HG03175 (cell line): ENCODE measurements at regions not wholly inside any gene's neighbourhood (a gene's known extent, or its start where the extent isn't known, plus 50 kb on each side); places are given as distances from the start of the nearest gene placed in this dataset.

Experiments used
- ATAC-seq: cut with Tn5 transposase; IDR thresholded peaks from one replicate; pipeline ENCODE4 v1.9.1; 2021; ENCODE audit warnings: mild to moderate bottlenecking, moderate library complexity; ENCODE audit not compliant: unreplicated experiment

DNA sequence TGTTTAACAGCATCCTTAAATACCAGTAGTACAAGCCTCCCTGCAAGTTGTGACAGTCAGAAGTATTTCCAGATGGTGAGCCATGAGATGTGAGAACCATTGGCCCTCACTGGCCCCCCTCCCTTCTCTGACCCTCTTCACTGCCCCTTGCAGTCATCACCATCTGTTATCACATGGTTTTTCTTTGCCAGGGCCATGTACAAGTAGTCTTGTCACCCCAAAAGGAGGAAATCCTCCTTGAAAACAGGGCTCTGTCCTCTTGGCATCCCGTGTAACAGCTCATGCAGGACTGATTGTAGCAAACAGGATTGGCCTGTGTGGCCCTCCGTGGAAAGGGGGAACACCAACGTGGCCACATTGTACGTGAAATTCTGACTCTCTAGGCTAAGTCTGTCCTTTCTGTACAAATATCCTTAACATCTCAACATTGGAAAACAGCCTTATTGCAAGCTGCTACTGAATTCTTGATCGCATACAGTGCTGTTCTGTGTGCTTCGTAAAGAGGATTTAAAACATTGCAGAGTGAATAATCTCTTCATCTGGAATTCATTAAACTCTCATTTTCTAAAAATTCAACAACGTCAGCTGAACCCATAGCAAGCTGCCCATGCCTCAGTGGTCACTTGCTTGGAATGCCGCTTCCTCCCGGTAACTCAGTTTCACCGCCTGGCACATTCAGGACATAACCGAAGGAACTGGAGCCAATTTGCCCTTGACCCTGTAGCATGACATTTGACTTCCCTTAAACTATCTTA lies 171.7 kb downstream of the ATPSCKMT start:
- ATAC-seq, result no peak

GRCh38 chr5:10073441-10074104 lies 176.1 kb downstream of the ATPSCKMT start:
- ATAC-seq, result no peak

- no peak for ATAC-seq
Measured at GRCh38 chr5:10069637-10070313, 179.9 kb downstream of the ATPSCKMT start.

DNA sequence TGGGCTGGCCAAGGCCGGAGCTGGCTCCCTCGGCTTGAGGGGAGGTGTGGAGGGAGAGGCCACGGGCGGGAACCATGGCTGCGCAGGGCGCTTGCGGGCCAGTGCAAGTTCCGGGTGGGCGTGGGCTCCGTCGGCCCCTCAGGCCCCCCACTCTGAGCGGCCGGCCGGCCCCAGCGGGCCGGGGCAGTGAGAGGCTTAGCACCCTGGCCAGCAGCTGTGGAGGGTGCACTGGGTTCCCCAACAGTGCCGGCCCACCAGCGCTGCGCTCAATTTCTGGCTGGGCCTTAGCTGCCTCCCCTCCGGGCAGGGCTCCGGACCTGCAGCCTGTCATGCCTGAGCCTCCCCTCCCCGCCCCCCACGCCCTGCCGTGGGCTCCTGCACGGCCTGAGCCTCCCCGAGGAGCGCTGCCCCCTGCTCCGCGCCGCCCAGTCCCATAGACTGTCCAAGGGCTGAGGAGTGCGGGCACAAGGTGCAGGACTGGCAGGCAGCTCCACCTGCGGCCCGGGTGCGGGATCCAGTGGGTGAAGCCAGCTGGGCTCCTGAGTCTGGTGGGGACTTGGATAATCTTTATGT lies 184.2 kb downstream of the ATPSCKMT start:
- no peak for ATAC-seq

GRCh38 chr5:10064546-10065195 lies 185.0 kb downstream of the ATPSCKMT start:
- ATAC-seq, result no peak

DNA sequence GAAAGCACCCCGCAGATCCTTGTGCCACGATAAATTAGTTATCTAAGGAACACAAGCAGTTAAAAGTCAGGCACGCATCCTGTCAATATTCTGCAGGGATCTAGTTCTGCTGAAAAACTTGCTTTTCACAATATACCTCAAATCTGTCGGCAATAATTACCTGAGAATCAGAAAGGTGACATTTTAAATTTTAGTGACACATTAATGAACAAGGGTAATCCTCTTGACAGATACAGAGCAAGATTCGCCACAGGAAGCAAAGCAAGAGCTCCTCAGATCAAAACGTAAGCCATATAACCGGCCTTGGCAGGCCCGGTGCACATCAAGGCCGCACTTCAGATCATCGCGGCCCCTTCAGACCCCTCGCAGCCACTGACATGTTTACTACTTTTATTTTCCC lies 185.7 kb downstream of the ATPSCKMT start:
- no peak for ATAC-seq

- ATAC-seq, result no peak
Measured at GRCh38 chr5:10059980-10060379, 189.7 kb downstream of the ATPSCKMT start.

- no peak for ATAC-seq
Measured at GRCh38 chr5:10059556-10059955, 190.1 kb downstream of the ATPSCKMT start.

GRCh38 chr5:10057356-10057755 lies 192.3 kb downstream of the ATPSCKMT start:
- ATAC-seq, result no peak

DNA sequence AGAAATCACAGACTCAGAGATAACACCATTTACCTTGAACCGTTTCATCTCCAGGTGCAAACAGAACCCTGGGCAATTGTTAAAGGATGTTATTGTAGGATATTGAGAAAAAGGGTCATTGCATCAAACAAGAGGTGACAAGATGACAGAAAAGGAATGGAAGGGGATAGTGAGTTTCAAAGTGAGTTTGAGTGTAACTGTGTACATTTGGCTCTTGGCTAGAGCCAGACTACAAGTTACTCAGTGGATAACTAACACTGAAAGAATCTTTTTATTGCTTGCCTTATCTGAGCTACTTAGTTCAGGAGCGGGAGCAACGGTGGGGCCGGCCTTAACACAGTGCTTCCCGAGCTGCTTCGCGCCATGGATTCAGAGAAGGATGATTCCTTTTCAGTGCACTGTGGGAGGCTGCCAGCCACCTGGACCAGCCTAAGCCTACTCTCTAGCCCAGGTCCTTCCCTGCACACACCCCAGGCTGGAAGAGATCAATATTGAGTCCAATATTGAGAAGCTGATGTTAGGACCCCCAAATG lies 193.4 kb downstream of the ATPSCKMT start:
- ATAC-seq, result no peak

DNA sequence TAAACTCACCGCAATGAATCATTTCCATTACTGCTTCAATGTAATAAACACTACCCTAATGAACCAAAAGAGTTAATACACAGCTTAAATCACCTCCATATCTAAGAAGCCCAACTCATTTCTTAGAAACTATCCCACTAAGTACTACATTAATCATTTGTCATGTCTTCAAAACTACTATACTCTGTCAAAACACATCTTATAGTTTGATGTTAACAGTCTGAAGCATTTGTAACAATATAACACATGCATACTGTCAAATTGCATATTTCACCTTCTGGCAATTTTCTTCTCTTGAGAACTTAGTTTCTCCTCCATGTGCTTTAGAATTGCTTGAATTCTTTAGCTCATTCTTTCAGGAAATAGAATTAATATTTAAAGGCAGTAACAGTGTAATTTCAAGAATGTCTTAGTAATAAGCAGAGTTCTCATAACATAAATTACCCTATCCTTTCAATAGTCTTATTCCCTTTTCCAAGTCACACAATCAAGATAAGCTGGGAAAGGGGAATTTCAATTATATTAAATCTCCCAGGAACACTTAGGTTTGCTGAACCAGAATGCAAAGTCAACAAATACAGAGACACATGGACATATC lies 199.7 kb downstream of the ATPSCKMT start:
- no peak for ATAC-seq

GRCh38 chr5:10046676-10047075 lies 203.0 kb downstream of the ATPSCKMT start:
- no peak for ATAC-seq

DNA sequence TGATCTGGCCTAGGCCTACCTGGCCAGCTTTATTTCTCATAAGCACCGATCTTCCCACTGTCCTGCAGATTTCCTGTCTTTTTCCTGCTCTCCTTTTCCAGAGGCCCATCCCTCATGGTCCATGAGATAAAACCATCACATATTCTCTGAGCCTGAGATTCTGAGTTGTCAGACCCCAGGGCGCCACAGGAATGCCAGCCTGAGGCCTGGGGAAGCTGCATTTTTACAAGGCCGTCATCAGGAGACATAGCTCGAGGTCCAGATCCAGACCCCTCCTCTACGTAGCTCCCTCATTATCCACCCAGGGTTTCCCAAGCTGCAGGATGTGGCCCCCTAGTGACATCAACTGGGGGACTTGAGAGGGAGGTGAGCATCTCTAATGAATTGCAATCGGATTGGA lies 204.3 kb downstream of the ATPSCKMT start:
- no peak for ATAC-seq

DNA sequence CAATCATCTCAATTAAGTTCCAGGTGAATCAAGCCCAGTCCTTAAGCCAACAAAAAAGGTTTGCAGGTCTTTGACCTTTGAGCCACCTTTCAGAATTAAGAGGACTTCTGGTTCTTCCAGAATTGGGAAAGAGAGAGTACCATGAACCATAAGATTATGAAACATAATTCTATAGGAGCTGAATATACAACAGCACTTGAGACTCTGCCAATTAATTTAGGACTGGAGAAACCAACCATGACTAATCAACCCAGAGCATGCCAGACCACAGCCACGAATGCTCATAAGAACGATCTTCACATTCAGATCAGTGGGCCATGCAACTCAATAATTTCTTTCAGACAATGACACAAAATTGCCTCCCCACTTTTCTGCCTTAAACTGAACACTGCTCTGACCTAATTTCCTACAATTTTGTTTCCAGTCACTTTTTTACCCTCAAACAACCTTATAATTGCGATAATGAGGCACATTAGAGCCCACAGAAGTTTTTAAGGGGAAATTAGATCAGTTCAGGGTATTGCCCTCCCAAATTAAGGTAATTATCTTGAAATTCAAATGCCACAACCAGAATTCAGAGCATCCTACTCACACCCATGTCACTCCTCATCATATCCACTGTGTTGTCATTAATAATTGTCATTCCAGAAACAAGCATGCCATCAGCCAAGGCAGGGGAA lies 213.4 kb downstream of the ATPSCKMT start:
- no peak for ATAC-seq

DNA sequence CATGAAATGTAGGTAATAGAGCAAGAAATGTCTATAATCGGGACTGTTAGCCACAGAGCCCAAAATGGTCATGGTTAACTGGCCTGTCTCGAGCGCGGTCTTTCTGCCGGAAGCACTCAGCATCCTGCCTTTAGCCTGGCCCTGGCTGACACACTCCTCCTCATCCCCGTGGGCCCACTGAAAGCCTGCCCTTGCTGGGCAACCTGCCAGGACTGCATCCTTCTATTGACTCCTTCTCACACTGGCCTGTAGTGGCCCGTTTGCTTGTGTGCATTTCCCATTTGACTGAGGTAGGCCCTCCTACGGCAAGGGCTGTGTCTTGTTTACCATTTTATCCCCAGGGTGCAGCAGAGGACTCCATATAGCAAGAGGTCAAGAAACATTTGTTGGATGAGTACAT lies 215.7 kb downstream of the ATPSCKMT start:
- ATAC-seq, result no peak

- ATAC-seq, result no peak
Measured at GRCh38 chr5:10031817-10032216, 217.9 kb downstream of the ATPSCKMT start.

DNA sequence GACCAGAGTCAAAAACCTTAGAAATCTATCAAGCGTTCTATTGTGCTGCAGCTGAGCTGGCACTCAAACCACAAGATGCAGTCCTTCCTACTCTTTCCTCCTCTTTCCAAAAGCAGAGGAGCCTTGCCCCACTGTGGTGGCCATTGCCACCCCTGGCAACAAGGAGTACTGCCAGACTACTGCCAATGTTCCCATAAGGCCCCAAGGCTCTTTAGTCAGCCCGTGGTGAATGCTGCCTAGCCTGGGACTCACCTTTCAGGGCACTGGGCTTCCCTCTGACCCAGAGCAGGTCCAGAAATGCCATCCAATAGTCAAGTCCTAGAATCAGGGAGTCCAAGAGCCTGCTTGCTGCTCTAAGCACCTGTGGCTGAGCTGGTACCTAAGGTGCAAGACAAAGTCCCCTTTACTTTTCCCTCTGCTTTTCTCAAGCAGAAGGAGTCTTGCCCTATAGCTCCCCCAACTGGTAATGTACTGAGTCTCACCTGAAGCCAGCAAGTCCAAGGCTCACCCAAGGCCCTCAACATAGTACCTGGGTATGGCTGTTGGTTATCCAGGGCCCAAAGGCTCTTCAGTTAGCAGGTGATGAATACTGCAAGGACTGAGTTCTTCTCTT lies 219.4 kb downstream of the ATPSCKMT start:
- ATAC-seq, result no peak

GRCh38 chr5:10023494-10023893 lies 226.2 kb downstream of the ATPSCKMT start:
- ATAC-seq, result no peak

DNA sequence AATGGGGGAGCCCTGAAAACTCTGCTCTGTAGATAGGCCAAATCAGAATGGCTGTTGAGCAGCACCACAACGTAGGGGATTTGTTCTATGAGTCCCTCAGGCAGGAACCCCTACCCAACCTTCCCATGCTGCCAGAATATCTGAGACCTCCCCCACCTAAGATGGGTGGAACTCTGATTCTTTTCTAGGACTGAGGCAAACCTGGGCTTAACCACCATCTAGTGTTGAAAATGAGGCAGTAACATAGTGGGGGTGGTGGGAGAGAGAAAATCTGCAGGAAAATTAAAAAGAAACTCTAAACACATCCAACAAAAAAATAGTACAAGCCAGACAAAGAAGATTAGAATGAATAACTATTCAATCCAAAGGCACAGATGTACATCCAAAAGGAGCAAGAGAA lies 228.4 kb downstream of the ATPSCKMT start:
- ATAC-seq, result no peak

- no peak for ATAC-seq
Measured at GRCh38 chr5:10019236-10019635, 230.5 kb downstream of the ATPSCKMT start.
